GM12878 (cell line): ENCODE measurements at regions not wholly inside any gene's neighbourhood (a gene's known extent, or its start where the extent isn't known, plus 50 kb on each side); places are given as distances from the start of the nearest gene placed in this dataset.

Experiments
- CBFB ChIP-seq: IDR thresholded peaks from 2 replicates; pipeline ENCODE4 v1.6.1; 2016; ENCODE audit warnings: antibody characterized with exemption, low read depth
- CHD1 ChIP-seq: IDR thresholded peaks from 2 replicates; pipeline ENCODE4 v1.6.1; 2012; ENCODE audit warnings: low read depth, low read length, improper control_type of control experiment
- KLF5 ChIP-seq: fragments of 450-650 bp; IDR thresholded peaks from 2 replicates; pipeline ENCODE4 v1.6.1; 2014; ENCODE audit warnings: mild to moderate bottlenecking; ENCODE audit not compliant: partially characterized antibody
- RFX5 ChIP-seq: IDR thresholded peaks from 2 replicates; pipeline ENCODE4 v1.6.1; 2011; ENCODE audit warnings: low read depth, low read length, improper control_type of control experiment
- SIX5 ChIP-seq: IDR thresholded peaks from 2 replicates; pipeline ENCODE4 v1.6.1; 2011; ENCODE audit warnings: mild to moderate bottlenecking, low read depth, low read length, moderate library complexity; ENCODE audit not compliant: severe bottlenecking
- STAT1 ChIP-seq: fragments of 450-650 bp; conservative IDR thresholded peaks from 2 replicates; pipeline ENCODE4 v1.6.1; 2014; ENCODE audit warnings: antibody characterized with exemption, mild to moderate bottlenecking
- TCF7 ChIP-seq: IDR thresholded peaks from 2 replicates; pipeline ENCODE4 v1.6.1; 2014; ENCODE audit warnings: antibody characterized with exemption, borderline replicate concordance
- YBX1 ChIP-seq: fragments of 450-650 bp; IDR thresholded peaks from 2 replicates; pipeline ENCODE4 v1.6.1; 2016; ENCODE audit warnings: antibody characterized with exemption
- TF ChIP-seq, protein P1 (sequence below): fragments of 450-650 bp; IDR thresholded peaks from 2 replicates; pipeline ENCODE4 v1.6.1; 2018; ENCODE audit warnings: mild to moderate bottlenecking, low read depth, moderate library complexity; ENCODE audit not compliant: partially characterized antibody
- TF ChIP-seq, protein P2 (sequence below): fragments of 450-650 bp; IDR thresholded peaks from 2 replicates; pipeline ENCODE4 v1.6.1; 2017; ENCODE audit warnings: mild to moderate bottlenecking, moderate library complexity
- TF ChIP-seq, protein P3 (sequence below): fragments of 450-650 bp; conservative IDR thresholded peaks from 2 replicates; pipeline ENCODE4 v1.6.1; 2017; ENCODE audit warnings: mild to moderate bottlenecking, moderate library complexity
- TF ChIP-seq, protein P4 (sequence below): fragments of 450-650 bp; IDR thresholded peaks from 2 replicates; pipeline ENCODE4 v1.6.1; 2014; ENCODE audit warnings: mild to moderate bottlenecking
- TF ChIP-seq, protein P5 (sequence below): fragments of 450-650 bp; IDR thresholded peaks from 2 replicates; pipeline ENCODE4 v1.6.1; 2016; ENCODE audit warnings: mild to moderate bottlenecking, moderate library complexity, borderline replicate concordance
- TF ChIP-seq, protein P6 (sequence below): IDR thresholded peaks from 2 replicates; pipeline ENCODE4 v1.6.1; 2011; ENCODE audit warnings: mild to moderate bottlenecking, low read depth, low read length, moderate library complexity; ENCODE audit not compliant: insufficient replicate concordance

DNA sequence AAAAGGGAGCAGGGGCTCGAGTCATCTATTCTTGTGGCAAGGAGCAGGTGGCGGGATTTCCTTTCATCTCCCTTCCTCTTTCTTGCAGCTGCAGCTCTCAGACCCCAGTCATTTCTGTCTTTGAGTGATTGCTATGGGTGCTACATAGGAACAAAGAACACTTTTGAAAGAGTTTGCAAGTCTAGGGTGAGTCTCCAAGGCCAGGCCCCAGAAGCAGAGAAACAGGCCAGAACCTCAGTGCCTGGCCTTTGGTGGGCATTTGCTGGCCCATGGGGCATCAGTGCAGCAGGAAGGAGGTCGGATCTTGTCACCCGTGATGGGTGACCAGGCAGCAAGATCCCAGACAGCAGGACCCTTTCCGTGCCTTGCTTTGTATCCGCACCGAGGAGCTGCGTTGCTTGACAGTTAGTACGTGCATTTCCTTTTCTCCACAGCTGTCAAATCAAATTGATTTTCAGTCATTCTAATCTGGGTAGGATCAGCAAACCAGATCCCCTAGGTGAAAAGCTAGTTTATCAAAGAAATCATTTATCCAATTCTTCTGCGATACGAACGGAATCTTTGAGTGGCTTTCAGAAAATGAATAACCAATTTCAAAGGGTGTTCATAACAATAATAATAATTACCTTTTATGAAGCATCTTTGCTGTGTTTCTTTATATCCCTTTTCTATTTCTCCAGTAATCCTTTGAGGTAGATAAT, 244.6 kb upstream of the MAF start (continued):
- TF ChIP-seq, protein P1, sequence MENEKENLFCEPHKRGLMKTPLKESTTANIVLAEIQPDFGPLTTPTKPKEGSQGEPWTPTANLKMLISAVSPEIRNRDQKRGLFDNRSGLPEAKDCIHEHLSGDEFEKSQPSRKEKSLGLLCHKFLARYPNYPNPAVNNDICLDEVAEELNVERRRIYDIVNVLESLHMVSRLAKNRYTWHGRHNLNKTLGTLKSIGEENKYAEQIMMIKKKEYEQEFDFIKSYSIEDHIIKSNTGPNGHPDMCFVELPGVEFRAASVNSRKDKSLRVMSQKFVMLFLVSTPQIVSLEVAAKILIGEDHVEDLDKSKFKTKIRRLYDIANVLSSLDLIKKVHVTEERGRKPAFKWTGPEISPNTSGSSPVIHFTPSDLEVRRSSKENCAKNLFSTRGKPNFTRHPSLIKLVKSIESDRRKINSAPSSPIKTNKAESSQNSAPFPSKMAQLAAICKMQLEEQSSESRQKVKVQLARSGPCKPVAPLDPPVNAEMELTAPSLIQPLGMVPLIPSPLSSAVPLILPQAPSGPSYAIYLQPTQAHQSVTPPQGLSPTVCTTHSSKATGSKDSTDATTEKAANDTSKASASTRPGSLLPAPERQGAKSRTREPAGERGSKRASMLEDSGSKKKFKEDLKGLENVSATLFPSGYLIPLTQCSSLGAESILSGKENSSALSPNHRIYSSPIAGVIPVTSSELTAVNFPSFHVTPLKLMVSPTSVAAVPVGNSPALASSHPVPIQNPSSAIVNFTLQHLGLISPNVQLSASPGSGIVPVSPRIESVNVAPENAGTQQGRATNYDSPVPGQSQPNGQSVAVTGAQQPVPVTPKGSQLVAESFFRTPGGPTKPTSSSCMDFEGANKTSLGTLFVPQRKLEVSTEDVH: no peak
- TF ChIP-seq, protein P2, sequence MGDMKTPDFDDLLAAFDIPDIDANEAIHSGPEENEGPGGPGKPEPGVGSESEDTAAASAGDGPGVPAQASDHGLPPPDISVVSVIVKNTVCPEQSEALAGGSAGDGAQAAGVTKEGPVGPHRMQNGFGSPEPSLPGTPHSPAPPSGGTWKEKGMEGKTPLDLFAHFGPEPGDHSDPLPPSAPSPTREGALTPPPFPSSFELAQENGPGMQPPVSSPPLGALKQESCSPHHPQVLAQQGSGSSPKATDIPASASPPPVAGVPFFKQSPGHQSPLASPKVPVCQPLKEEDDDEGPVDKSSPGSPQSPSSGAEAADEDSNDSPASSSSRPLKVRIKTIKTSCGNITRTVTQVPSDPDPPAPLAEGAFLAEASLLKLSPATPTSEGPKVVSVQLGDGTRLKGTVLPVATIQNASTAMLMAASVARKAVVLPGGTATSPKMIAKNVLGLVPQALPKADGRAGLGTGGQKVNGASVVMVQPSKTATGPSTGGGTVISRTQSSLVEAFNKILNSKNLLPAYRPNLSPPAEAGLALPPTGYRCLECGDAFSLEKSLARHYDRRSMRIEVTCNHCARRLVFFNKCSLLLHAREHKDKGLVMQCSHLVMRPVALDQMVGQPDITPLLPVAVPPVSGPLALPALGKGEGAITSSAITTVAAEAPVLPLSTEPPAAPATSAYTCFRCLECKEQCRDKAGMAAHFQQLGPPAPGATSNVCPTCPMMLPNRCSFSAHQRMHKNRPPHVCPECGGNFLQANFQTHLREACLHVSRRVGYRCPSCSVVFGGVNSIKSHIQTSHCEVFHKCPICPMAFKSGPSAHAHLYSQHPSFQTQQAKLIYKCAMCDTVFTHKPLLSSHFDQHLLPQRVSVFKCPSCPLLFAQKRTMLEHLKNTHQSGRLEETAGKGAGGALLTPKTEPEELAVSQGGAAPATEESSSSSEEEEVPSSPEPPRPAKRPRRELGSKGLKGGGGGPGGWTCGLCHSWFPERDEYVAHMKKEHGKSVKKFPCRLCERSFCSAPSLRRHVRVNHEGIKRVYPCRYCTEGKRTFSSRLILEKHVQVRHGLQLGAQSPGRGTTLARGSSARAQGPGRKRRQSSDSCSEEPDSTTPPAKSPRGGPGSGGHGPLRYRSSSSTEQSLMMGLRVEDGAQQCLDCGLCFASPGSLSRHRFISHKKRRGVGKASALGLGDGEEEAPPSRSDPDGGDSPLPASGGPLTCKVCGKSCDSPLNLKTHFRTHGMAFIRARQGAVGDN: no peak
- no peak for TF ChIP-seq SIX5
- TF ChIP-seq RFX5: no peak
- TF ChIP-seq, protein P3, sequence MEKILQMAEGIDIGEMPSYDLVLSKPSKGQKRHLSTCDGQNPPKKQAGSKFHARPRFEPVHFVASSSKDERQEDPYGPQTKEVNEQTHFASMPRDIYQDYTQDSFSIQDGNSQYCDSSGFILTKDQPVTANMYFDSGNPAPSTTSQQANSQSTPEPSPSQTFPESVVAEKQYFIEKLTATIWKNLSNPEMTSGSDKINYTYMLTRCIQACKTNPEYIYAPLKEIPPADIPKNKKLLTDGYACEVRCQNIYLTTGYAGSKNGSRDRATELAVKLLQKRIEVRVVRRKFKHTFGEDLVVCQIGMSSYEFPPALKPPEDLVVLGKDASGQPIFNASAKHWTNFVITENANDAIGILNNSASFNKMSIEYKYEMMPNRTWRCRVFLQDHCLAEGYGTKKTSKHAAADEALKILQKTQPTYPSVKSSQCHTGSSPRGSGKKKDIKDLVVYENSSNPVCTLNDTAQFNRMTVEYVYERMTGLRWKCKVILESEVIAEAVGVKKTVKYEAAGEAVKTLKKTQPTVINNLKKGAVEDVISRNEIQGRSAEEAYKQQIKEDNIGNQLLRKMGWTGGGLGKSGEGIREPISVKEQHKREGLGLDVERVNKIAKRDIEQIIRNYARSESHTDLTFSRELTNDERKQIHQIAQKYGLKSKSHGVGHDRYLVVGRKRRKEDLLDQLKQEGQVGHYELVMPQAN: no peak
- TF ChIP-seq CBFB: peak; percentile 65
- TF ChIP-seq KLF5: no peak
- TF ChIP-seq, protein P4, sequence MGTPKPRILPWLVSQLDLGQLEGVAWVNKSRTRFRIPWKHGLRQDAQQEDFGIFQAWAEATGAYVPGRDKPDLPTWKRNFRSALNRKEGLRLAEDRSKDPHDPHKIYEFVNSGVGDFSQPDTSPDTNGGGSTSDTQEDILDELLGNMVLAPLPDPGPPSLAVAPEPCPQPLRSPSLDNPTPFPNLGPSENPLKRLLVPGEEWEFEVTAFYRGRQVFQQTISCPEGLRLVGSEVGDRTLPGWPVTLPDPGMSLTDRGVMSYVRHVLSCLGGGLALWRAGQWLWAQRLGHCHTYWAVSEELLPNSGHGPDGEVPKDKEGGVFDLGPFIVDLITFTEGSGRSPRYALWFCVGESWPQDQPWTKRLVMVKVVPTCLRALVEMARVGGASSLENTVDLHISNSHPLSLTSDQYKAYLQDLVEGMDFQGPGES: no peak
- TF ChIP-seq CHD1: no peak
- TF ChIP-seq YBX1: no peak
- TF ChIP-seq, protein P5, sequence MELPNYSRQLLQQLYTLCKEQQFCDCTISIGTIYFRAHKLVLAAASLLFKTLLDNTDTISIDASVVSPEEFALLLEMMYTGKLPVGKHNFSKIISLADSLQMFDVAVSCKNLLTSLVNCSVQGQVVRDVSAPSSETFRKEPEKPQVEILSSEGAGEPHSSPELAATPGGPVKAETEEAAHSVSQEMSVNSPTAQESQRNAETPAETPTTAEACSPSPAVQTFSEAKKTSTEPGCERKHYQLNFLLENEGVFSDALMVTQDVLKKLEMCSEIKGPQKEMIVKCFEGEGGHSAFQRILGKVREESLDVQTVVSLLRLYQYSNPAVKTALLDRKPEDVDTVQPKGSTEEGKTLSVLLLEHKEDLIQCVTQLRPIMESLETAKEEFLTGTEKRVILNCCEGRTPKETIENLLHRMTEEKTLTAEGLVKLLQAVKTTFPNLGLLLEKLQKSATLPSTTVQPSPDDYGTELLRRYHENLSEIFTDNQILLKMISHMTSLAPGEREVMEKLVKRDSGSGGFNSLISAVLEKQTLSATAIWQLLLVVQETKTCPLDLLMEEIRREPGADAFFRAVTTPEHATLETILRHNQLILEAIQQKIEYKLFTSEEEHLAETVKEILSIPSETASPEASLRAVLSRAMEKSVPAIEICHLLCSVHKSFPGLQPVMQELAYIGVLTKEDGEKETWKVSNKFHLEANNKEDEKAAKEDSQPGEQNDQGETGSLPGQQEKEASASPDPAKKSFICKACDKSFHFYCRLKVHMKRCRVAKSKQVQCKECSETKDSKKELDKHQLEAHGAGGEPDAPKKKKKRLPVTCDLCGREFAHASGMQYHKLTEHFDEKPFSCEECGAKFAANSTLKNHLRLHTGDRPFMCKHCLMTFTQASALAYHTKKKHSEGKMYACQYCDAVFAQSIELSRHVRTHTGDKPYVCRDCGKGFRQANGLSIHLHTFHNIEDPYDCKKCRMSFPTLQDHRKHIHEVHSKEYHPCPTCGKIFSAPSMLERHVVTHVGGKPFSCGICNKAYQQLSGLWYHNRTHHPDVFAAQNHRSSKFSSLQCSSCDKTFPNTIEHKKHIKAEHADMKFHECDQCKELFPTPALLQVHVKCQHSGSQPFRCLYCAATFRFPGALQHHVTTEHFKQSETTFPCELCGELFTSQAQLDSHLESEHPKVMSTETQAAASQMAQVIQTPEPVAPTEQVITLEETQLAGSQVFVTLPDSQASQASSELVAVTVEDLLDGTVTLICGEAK: no peak
- TF ChIP-seq TCF7: peak; percentile 93
- TF ChIP-seq, protein P6, sequence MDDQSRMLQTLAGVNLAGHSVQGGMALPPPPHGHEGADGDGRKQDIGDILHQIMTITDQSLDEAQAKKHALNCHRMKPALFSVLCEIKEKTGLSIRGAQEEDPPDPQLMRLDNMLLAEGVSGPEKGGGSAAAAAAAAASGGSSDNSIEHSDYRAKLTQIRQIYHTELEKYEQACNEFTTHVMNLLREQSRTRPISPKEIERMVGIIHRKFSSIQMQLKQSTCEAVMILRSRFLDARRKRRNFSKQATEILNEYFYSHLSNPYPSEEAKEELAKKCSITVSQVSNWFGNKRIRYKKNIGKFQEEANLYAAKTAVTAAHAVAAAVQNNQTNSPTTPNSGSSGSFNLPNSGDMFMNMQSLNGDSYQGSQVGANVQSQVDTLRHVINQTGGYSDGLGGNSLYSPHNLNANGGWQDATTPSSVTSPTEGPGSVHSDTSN: no peak
- no peak for TF ChIP-seq STAT1
